ENCODE measurements at regions not wholly inside any gene's neighbourhood (a gene's known extent, or its start where the extent isn't known, plus 50 kb on each side); places are given as distances from the start of the nearest gene placed in this dataset.

- TF ChIP-seq EZH2 (IDR thresholded peaks at IDR 0.05; ENCODE audit: insufficient read depth, poor library complexity, severe bottlenecking): no peak
- TF ChIP-seq EZH2phosphoT487 (IDR thresholded peaks at IDR 0.05; ENCODE audit: insufficient read depth, low read depth): no peak
Observed at GRCh38 chr11:70900540-70900939, 351.8 kb downstream of the SHANK2 start.

Measured in GM23248 (cell line).